HepG2 (cell line): ENCODE measurements at regions not wholly inside any gene's neighbourhood (a gene's known extent, or its start where the extent isn't known, plus 50 kb on each side); places are given as distances from the start of the nearest gene placed in this dataset.

Experiments
- ATRX ChIP-seq: sonication (generic); formaldehyde crosslinking; IDR thresholded peaks from 2 replicates; pipeline ENCODE4 v1.4.0; 2020; ENCODE audit warnings: missing genetic modification reagents, borderline replicate concordance
- FLYWCH1 ChIP-seq: sonication (generic); formaldehyde crosslinking; IDR thresholded peaks from 2 replicates; pipeline ENCODE4 v1.8.1; 2023; ENCODE audit warnings: mild to moderate bottlenecking, missing genetic modification reagents
- GABPB1 ChIP-seq: IDR thresholded peaks from 2 replicates; pipeline ENCODE4 v1.6.1; 2016; ENCODE audit warnings: mild to moderate bottlenecking, missing genetic modification reagents, moderate library complexity, missing compliant biosample characterization
- HCFC1 ChIP-seq: fragments of 150-350 bp; IDR thresholded peaks from 2 replicates; pipeline ENCODE4 v1.6.1; 2014; ENCODE audit warnings: low read depth, low read length
- HNF4A ChIP-seq: sonication (generic); formaldehyde crosslinking; IDR thresholded peaks from 2 replicates; pipeline ENCODE4 v1.4.0; 2020; ENCODE audit warnings: missing genetic modification reagents
- KDM5B ChIP-seq: sonication (generic); formaldehyde crosslinking; IDR thresholded peaks from 2 replicates; pipeline ENCODE4 v1.4.0; 2020; ENCODE audit warnings: missing genetic modification reagents, mild to moderate bottlenecking, borderline replicate concordance
- SMAD1 ChIP-seq: sonication (generic); formaldehyde crosslinking; IDR thresholded peaks from 2 replicates; pipeline ENCODE4 v1.4.0; 2020; ENCODE audit warnings: missing genetic modification reagents, low read depth, mild to moderate bottlenecking, borderline replicate concordance
- ZFP36 ChIP-seq: fragments of 150-350 bp; IDR thresholded peaks from 2 replicates; pipeline ENCODE4 v1.6.1; 2018; ENCODE audit warnings: borderline replicate concordance, low read length, low read depth; ENCODE audit not compliant: partially characterized antibody
- ZNF629 ChIP-seq: sonication (generic); formaldehyde crosslinking; conservative IDR thresholded peaks from 2 replicates; pipeline ENCODE4 v1.5.0; 2020; ENCODE audit warnings: missing genetic modification reagents
- ZNF776 ChIP-seq: sonication (generic); formaldehyde crosslinking; IDR thresholded peaks from 2 replicates; pipeline ENCODE4 v1.4.0; 2020; ENCODE audit warnings: mild to moderate bottlenecking, missing genetic modification reagents
- TF ChIP-seq, protein P1 (sequence below): IDR thresholded peaks from 2 replicates; pipeline ENCODE4 v1.6.1; 2016; ENCODE audit warnings: low read depth, missing genetic modification reagents, missing compliant biosample characterization
- TF ChIP-seq, protein P2 (sequence below): IDR thresholded peaks from 2 replicates; pipeline ENCODE4 v1.6.1; 2018; ENCODE audit warnings: missing genetic modification reagents, mild to moderate bottlenecking, missing compliant biosample characterization
- TF ChIP-seq, protein P3 (sequence below): sonication (generic); formaldehyde crosslinking; IDR thresholded peaks from one replicate; pipeline ENCODE4 v1.5.1; 2020; ENCODE audit warnings: mild to moderate bottlenecking, missing genetic modification reagents; ENCODE audit errors: not compliant biosample characterization

DNA sequence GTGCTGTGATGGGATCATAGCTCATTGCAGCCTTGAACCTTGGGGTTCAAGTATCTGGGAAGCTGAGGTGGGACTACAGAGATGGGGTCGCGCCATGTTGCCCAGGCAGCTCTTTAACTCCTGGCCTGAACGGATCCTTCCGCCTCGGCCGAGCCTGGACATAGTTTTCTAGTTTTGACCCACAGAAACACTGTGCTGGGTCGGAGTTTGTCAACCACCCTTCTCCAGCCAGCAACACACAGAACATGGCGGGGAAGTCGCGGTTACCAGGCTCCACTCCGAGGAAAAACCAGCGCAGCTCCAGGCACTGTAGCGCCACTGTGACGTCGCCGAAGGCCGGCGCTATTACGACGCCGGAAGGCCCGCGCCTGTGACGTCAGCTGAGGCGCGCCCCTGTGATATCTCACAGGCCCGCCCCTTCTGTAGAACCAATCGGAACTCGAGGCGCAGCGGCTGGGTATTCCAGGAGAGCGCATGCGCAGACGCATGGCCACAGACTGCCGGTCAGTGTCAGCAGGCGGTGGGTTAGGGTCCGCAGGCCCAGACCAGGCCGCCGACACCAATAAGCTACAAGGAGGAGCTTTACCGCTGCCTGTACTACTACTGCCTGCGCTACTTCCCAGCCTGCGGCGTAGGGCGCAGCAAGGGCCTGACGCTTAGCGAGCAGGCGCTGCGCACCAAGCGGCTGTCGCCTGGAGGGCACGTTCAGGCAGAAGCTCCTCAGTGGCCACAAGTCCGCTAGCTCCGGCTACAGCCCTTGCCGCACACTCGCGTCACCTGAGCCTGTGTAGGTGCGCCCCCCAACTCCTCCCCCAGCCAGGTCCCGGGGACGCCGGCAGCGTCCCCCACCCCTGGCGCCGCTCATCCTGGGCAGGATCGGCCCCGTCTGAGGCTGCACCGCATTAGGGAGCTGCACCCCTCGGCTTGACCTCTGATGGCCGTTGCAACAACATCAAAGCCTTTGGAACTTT lies 135.2 kb upstream of the KCTD7 start (continued):
- peak; percentile 88; the same call in 1 of the 2 replicates for TF ChIP-seq SMAD1
- TF ChIP-seq HCFC1: 0 out of 2 replicates have a peak, but pooled peaks have one; percentile 20
- peak; percentile 61; the same call in 1 of the 2 replicates for TF ChIP-seq ZNF776 (CRISPR knock-in tag)
- peak; percentile 96 for TF ChIP-seq GABPB1 (CRISPR knock-in tag)
- no peak for TF ChIP-seq FLYWCH1
- no peak for TF ChIP-seq ATRX (CRISPR knock-in tag)
- TF ChIP-seq, protein P1, sequence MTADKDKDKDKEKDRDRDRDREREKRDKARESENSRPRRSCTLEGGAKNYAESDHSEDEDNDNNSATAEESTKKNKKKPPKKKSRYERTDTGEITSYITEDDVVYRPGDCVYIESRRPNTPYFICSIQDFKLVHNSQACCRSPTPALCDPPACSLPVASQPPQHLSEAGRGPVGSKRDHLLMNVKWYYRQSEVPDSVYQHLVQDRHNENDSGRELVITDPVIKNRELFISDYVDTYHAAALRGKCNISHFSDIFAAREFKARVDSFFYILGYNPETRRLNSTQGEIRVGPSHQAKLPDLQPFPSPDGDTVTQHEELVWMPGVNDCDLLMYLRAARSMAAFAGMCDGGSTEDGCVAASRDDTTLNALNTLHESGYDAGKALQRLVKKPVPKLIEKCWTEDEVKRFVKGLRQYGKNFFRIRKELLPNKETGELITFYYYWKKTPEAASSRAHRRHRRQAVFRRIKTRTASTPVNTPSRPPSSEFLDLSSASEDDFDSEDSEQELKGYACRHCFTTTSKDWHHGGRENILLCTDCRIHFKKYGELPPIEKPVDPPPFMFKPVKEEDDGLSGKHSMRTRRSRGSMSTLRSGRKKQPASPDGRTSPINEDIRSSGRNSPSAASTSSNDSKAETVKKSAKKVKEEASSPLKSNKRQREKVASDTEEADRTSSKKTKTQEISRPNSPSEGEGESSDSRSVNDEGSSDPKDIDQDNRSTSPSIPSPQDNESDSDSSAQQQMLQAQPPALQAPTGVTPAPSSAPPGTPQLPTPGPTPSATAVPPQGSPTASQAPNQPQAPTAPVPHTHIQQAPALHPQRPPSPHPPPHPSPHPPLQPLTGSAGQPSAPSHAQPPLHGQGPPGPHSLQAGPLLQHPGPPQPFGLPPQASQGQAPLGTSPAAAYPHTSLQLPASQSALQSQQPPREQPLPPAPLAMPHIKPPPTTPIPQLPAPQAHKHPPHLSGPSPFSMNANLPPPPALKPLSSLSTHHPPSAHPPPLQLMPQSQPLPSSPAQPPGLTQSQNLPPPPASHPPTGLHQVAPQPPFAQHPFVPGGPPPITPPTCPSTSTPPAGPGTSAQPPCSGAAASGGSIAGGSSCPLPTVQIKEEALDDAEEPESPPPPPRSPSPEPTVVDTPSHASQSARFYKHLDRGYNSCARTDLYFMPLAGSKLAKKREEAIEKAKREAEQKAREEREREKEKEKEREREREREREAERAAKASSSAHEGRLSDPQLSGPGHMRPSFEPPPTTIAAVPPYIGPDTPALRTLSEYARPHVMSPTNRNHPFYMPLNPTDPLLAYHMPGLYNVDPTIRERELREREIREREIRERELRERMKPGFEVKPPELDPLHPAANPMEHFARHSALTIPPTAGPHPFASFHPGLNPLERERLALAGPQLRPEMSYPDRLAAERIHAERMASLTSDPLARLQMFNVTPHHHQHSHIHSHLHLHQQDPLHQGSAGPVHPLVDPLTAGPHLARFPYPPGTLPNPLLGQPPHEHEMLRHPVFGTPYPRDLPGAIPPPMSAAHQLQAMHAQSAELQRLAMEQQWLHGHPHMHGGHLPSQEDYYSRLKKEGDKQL (CRISPR knock-in tag): peak; percentile 50; the same call in 1 of the 2 replicates
- no peak; the same call in 1 of the 2 replicates for TF ChIP-seq HNF4A (CRISPR knock-in tag)
- TF ChIP-seq, protein P2, sequence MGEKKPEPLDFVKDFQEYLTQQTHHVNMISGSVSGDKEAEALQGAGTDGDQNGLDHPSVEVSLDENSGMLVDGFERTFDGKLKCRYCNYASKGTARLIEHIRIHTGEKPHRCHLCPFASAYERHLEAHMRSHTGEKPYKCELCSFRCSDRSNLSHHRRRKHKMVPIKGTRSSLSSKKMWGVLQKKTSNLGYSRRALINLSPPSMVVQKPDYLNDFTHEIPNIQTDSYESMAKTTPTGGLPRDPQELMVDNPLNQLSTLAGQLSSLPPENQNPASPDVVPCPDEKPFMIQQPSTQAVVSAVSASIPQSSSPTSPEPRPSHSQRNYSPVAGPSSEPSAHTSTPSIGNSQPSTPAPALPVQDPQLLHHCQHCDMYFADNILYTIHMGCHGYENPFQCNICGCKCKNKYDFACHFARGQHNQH (CRISPR knock-in tag): peak; percentile 82
- TF ChIP-seq, protein P3, sequence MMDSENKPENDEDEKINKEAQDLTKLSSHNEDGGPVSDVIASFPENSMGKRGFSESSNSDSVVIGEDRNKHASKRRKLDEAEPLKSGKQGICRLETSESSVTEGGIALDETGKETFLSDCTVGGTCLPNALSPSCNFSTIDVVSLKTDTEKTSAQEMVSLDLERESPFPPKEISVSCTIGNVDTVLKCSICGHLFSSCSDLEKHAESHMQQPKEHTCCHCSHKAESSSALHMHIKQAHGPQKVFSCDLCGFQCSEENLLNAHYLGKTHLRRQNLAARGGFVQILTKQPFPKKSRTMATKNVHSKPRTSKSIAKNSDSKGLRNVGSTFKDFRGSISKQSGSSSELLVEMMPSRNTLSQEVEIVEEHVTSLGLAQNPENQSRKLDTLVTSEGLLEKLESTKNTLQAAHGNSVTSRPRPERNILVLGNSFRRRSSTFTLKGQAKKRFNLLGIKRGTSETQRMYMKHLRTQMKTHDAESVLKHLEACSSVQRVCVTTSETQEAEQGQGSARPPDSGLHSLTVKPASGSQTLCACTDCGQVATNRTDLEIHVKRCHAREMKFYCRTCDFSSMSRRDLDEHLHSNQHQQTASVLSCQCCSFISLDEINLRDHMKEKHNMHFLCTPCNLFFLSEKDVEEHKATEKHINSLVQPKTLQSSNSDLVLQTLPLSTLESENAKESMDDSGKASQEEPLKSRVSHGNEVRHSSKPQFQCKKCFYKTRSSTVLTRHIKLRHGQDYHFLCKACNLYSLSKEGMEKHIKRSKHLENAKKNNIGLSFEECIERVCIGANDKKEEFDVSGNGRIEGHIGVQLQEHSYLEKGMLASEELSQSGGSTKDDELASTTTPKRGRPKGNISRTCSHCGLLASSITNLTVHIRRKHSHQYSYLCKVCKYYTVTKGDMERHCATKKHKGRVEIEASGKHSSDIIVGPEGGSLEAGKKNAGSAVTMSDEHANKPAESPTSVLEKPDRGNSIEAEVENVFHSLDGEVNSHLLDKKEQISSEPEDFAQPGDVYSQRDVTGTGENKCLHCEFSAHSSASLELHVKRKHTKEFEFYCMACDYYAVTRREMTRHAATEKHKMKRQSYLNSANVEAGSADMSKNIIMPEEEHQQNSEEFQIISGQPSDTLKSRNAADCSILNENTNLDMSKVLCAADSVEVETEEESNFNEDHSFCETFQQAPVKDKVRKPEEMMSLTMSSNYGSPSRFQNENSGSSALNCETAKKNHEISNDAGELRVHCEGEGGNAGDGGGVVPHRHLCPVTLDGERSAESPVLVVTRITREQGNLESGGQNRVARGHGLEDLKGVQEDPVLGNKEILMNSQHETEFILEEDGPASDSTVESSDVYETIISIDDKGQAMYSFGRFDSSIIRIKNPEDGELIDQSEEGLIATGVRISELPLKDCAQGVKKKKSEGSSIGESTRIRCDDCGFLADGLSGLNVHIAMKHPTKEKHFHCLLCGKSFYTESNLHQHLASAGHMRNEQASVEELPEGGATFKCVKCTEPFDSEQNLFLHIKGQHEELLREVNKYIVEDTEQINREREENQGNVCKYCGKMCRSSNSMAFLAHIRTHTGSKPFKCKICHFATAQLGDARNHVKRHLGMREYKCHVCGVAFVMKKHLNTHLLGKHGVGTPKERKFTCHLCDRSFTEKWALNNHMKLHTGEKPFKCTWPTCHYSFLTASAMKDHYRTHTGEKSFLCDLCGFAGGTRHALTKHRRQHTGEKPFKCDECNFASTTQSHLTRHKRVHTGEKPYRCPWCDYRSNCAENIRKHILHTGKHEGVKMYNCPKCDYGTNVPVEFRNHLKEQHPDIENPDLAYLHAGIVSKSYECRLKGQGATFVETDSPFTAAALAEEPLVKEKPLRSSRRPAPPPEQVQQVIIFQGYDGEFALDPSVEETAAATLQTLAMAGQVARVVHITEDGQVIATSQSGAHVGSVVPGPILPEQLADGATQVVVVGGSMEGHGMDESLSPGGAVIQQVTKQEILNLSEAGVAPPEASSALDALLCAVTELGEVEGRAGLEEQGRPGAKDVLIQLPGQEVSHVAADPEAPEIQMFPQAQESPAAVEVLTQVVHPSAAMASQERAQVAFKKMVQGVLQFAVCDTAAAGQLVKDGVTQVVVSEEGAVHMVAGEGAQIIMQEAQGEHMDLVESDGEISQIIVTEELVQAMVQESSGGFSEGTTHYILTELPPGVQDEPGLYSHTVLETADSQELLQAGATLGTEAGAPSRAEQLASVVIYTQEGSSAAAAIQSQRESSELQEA (CRISPR knock-in tag): peak; percentile 88
- peak; percentile 45 for TF ChIP-seq ZNF629
- TF ChIP-seq KDM5B (CRISPR knock-in tag): peak; percentile 91; the same call in 1 of the 2 replicates
- no peak for TF ChIP-seq ZFP36
